ENCODE measurements at regions not wholly inside any gene's neighbourhood (a gene's known extent, or its start where the extent isn't known, plus 50 kb on each side); places are given as distances from the start of the nearest gene placed in this dataset.
A peak's percentile ranks its signal among the peaks of the same experiment; 100 is the strongest.

DNA sequence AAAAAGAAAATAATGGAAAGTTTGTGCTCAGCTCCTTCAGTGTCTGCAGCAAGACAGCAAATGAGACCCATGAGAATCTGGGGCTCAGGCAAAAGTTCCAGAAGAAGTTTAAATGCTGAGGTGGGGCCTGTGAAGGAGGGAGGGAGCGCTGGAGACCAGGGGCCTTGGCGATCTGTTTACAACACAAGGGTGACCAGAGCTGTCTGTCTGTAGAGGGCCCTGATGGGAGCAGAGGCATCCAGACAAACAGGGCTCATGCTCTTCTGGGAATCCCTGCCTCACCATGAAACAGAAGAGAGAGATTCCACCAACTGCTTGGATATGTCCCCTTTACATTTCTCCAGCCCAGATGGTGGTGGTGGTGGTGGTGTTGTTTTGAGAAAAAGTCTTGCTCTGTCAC, 60.1 kb upstream of the GPCPD1 start:
- POLR2A ChIA-PET, result no interaction called here
- no peaks in the 10 kb centered on the region for H3K36me3 ChIP-seq (ENCODE audit: control insufficient read depth in 4 of 4, insufficient read depth in 4 of 4, low read length in 3 of 4)
- CTCF ChIA-PET, result interaction anchor here (0.6 kb wide), 1 partner anchor 68 kb away, joined by 4 read pairs; no protein-coding TSS in a partner anchor
- DNase-seq, result no peak
- no peaks in the 10 kb centered on the region for H3K9me3 ChIP-seq (ENCODE audit: control extremely low read depth in 1 of 5, control insufficient read depth in 4 of 5, insufficient read depth in 2 of 5, low read depth in 1 of 5, low read length in 4 of 5)
- no peak overlapping the region for H3K27ac ChIP-seq (ENCODE audit: insufficient read depth in 1 of 2, low read depth in 1 of 2, low read length in 2 of 2, poor library complexity in 1 of 2, severe bottlenecking in 2 of 2)
- no peaks in the 10 kb centered on the region for H3K27me3 ChIP-seq (replicated peaks in 2 of 5; ENCODE audit: control insufficient read depth in 4 of 5, insufficient read depth in 5 of 5, low read length in 4 of 5)
- 94% methylated on average over 2 of the region's 2 CpGs for whole genome bisulfite sequencing (ENCODE audit: insufficient coverage)
- H3K4me1 ChIP-seq (ENCODE audit: control extremely low read depth in 1 of 4, control insufficient read depth in 4 of 4, insufficient read depth in 4 of 4, low read length in 3 of 4), result peaks cover 0 to 32% (median 11%) of the 10 kb centered on the region in 4 experiments
- no peak overlapping the region for H3K4me3 ChIP-seq (ENCODE audit: control insufficient read depth in 1 of 7, extremely low read depth in 1 of 7, insufficient read depth in 4 of 7, low read depth in 2 of 7, low read length in 6 of 7)

DNA sequence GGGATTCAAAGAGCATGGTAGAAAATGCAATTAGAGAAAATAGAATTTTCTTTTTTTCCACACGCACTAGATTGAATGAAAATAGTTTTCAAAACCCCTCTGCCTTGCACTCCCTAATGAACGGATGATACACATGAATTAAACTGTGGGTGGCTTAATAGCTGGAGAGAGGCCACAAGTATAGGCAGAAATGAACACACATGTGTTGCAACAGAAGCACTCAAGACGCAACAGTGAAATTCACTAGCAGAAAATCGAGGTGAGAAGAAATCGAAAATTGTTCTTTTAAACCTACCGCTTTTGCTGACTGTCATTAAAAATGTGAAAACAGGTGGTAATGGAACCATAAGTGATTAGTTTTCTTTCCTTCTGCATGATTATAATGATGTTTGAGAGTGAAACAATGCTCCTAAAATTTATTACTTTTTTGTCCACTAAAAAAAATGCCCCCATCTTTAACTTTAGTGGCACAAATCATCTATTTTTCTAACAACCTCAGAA, 59.3 kb upstream of the GPCPD1 start:
- Histone ChIP-seq H3K9me3 (ENCODE audit: control extremely low read depth in 1 of 5, control insufficient read depth in 4 of 5, insufficient read depth in 2 of 5, low read depth in 1 of 5, low read length in 4 of 5) (no peaks in the 10 kb centered on the region), H3K4me1 (ENCODE audit: control extremely low read depth in 1 of 4, control insufficient read depth in 4 of 4, insufficient read depth in 4 of 4, low read length in 3 of 4) (peaks cover 0 to 24% (median 10%) of the 10 kb centered on the region in 4 experiments), H3K27ac (ENCODE audit: insufficient read depth in 1 of 2, low read depth in 1 of 2, low read length in 2 of 2, poor library complexity in 1 of 2, severe bottlenecking in 2 of 2) (no peak overlapping the region), H3K36me3 (ENCODE audit: control insufficient read depth in 4 of 4, insufficient read depth in 4 of 4, low read length in 3 of 4) (no peaks in the 10 kb centered on the region), H3K27me3 (replicated peaks in 2 of 5; ENCODE audit: control insufficient read depth in 4 of 5, insufficient read depth in 5 of 5, low read length in 4 of 5) (no peaks in the 10 kb centered on the region), H3K4me3 (ENCODE audit: control insufficient read depth in 1 of 7, extremely low read depth in 1 of 7, insufficient read depth in 4 of 7, low read depth in 2 of 7, low read length in 6 of 7) (no peak overlapping the region)
- CTCF ChIA-PET, result interaction anchor here (0.6 kb wide), 1 partner anchor 69 kb away, joined by 4 read pairs; no protein-coding TSS in a partner anchor
- POLR2A ChIA-PET, result no interaction called here
- 92% methylated on average over 5 of the region's 6 CpGs for WGBS (ENCODE audit: insufficient coverage)
- no peak for DNase-seq

DNA sequence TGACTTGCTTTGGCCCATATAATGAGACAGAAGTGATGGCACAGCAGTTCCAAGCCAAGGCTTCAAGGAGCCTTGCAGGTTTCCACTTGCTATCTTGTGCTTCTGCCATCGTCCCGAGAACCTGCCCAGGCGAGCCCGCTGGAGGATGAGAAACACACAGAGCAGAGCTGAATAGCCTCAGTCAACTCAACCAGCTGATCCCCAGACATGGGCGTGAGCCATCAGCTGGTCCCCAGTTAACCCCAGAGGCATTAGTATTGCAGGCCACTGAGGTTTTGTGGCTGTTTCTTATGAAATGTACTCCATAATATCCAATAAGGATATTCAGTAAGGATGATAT, 57.7 kb upstream of the GPCPD1 start:
- 100% methylated on average over 4 of the region's 5 CpGs for WGBS (ENCODE audit: insufficient coverage)
- ChIA-PET CTCF (no interaction called here), POLR2A (no interaction called here)
- Histone ChIP-seq H3K27me3 (replicated peaks in 2 of 5; ENCODE audit: control insufficient read depth in 4 of 5, insufficient read depth in 5 of 5, low read length in 4 of 5) (no peaks in the 10 kb centered on the region), H3K9me3 (ENCODE audit: control extremely low read depth in 1 of 5, control insufficient read depth in 4 of 5, insufficient read depth in 2 of 5, low read depth in 1 of 5, low read length in 4 of 5) (no peaks in the 10 kb centered on the region), H3K4me1 (ENCODE audit: control extremely low read depth in 1 of 4, control insufficient read depth in 4 of 4, insufficient read depth in 4 of 4, low read length in 3 of 4) (peaks cover 0 to 8% (median 0%) of the 10 kb centered on the region in 4 experiments), H3K36me3 (ENCODE audit: control insufficient read depth in 4 of 4, insufficient read depth in 4 of 4, low read length in 3 of 4) (no peaks in the 10 kb centered on the region), H3K27ac (ENCODE audit: insufficient read depth in 1 of 2, low read depth in 1 of 2, low read length in 2 of 2, poor library complexity in 1 of 2, severe bottlenecking in 2 of 2) (no peak overlapping the region), H3K4me3 (ENCODE audit: control insufficient read depth in 1 of 7, extremely low read depth in 1 of 7, insufficient read depth in 4 of 7, low read depth in 2 of 7, low read length in 6 of 7) (no peak overlapping the region)
- no peak for DNase-seq

DNA sequence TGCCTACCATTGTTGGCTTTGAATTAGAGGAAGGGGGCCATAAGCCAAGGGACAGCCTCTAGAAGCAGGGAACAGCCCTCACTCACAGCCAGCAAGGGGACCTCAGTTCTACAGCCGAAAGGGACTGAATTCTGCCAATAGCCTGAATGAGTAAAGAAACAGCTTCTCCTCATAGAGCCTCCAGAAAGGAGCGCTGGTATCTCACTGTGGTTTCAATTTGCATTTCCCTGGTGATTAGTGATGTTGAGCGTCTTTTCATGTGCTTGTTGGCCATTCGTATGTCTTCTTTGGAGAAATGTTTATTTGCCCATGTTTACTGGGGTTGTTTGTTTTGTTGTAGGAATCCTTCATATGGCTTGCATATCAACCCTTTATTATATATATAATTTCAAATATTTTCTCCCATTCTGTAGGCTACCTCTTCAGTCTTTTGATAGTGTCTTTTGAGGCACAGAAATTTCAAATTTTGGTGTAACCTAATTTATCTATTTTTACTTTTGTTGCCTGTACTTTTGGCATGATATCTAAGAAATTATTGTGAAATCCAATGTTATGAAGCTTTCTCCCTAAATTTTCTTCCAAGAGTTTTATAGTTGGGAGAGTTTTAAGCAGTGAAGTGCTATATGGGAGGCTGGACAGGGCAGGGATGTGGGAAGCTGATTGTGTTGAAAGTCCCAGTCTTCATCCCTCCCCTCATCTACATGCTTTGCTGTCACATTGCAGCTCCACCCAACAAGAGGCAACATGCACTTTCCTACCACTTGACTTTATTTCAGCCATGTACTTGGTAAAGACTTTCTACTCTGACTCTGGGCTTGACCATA, 57.1 kb upstream of the GPCPD1 start:
- H3K9me3 ChIP-seq (ENCODE audit: control extremely low read depth in 1 of 5, control insufficient read depth in 4 of 5, insufficient read depth in 2 of 5, low read depth in 1 of 5, low read length in 4 of 5), result no peaks in the 10 kb centered on the region
- ChIA-PET CTCF (no interaction called here), POLR2A (no interaction called here)
- WGBS (ENCODE audit: insufficient coverage), result 90% methylated on average over 2 of the region's 4 CpGs
- no peak overlapping the region for H3K27ac ChIP-seq (ENCODE audit: insufficient read depth in 1 of 2, low read depth in 1 of 2, low read length in 2 of 2, poor library complexity in 1 of 2, severe bottlenecking in 2 of 2)
- H3K4me3 ChIP-seq (ENCODE audit: control insufficient read depth in 1 of 7, extremely low read depth in 1 of 7, insufficient read depth in 4 of 7, low read depth in 2 of 7, low read length in 6 of 7), result no peak overlapping the region
- no peak for DNase-seq
- H3K36me3 ChIP-seq (ENCODE audit: control insufficient read depth in 4 of 4, insufficient read depth in 4 of 4, low read length in 3 of 4), result no peaks in the 10 kb centered on the region
- H3K27me3 ChIP-seq (replicated peaks in 2 of 5; ENCODE audit: control insufficient read depth in 4 of 5, insufficient read depth in 5 of 5, low read length in 4 of 5), result no peaks in the 10 kb centered on the region
- H3K4me1 ChIP-seq (ENCODE audit: control extremely low read depth in 1 of 4, control insufficient read depth in 4 of 4, insufficient read depth in 4 of 4, low read length in 3 of 4), result peaks cover 0 to 7% (median 0%) of the 10 kb centered on the region in 4 experiments

DNA sequence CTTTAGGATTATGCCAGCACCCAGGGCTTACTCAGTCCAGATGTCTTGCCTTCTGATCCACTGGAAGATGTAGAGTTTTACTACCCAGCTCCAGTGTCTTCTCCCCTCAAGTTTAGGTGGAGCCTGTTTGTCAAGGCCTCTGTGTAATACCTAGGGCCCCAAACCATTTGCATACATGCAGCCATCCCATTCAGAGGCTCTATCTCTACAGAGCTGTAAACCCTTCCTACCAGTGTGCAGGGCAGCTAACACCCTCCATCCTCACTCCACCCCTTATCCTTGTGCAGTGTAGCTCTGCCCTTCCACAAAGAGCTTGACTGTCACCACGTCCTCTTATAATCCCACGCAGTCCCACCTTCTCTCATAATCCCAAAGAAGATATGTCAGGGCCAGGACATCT, 54.6 kb upstream of the GPCPD1 start:
- H3K27ac ChIP-seq (ENCODE audit: insufficient read depth in 1 of 2, low read depth in 1 of 2, low read length in 2 of 2, poor library complexity in 1 of 2, severe bottlenecking in 2 of 2), result no peak overlapping the region
- H3K27me3 ChIP-seq (replicated peaks in 2 of 5; ENCODE audit: control insufficient read depth in 4 of 5, insufficient read depth in 5 of 5, low read length in 4 of 5), result no peaks in the 10 kb centered on the region
- no peak overlapping the region for H3K4me3 ChIP-seq (ENCODE audit: control insufficient read depth in 1 of 7, extremely low read depth in 1 of 7, insufficient read depth in 4 of 7, low read depth in 2 of 7, low read length in 6 of 7)
- peaks cover 0 to 5% (median 0%) of the 10 kb centered on the region in 4 experiments for H3K4me1 ChIP-seq (ENCODE audit: control extremely low read depth in 1 of 4, control insufficient read depth in 4 of 4, insufficient read depth in 4 of 4, low read length in 3 of 4)
- POLR2A ChIA-PET, result no interaction called here
- CTCF ChIA-PET, result no interaction called here
- H3K36me3 ChIP-seq (ENCODE audit: control insufficient read depth in 4 of 4, insufficient read depth in 4 of 4, low read length in 3 of 4), result no peaks in the 10 kb centered on the region
- no peaks in the 10 kb centered on the region for H3K9me3 ChIP-seq (ENCODE audit: control extremely low read depth in 1 of 5, control insufficient read depth in 4 of 5, insufficient read depth in 2 of 5, low read depth in 1 of 5, low read length in 4 of 5)
- DNase-seq, result no peak
- no CpG with 5 or more reads among the region's 2 CpGs for WGBS (ENCODE audit: insufficient coverage)

DNA sequence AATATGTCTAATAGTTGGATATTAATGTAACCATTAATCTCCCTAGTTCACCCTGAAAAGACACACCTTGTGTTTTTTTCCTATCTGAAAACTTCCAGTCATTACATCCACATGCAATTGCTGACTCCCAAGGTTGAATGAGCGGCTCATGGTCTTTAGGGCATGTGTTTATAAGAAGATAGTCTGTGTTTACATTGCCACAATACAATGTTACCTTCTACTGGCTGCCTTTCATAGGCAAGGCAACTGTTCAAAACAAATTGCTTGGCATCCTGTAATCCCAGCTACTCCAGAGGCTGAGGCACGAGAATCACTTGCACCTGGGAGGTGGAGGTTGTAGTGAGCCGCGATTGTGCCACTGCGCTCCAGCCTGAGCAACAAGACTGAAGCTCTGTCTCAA, 52.6 kb upstream of the GPCPD1 start:
- ChIA-PET POLR2A (no interaction called here), CTCF (no interaction called here)
- DNase-seq, result no peak
- Histone ChIP-seq H3K9me3 (ENCODE audit: control extremely low read depth in 1 of 5, control insufficient read depth in 4 of 5, insufficient read depth in 2 of 5, low read depth in 1 of 5, low read length in 4 of 5) (no peaks in the 10 kb centered on the region), H3K4me1 (ENCODE audit: control extremely low read depth in 1 of 4, control insufficient read depth in 4 of 4, insufficient read depth in 4 of 4, low read length in 3 of 4) (peaks cover 0 to 20% (median 13%) of the 10 kb centered on the region in 4 experiments), H3K4me3 (ENCODE audit: control insufficient read depth in 1 of 7, extremely low read depth in 1 of 7, insufficient read depth in 4 of 7, low read depth in 2 of 7, low read length in 6 of 7) (no peak overlapping the region), H3K27ac (ENCODE audit: insufficient read depth in 1 of 2, low read depth in 1 of 2, low read length in 2 of 2, poor library complexity in 1 of 2, severe bottlenecking in 2 of 2) (no peak overlapping the region), H3K36me3 (ENCODE audit: control insufficient read depth in 4 of 4, insufficient read depth in 4 of 4, low read length in 3 of 4) (no peaks in the 10 kb centered on the region), H3K27me3 (replicated peaks in 2 of 5; ENCODE audit: control insufficient read depth in 4 of 5, insufficient read depth in 5 of 5, low read length in 4 of 5) (no peaks in the 10 kb centered on the region)
- no CpG with 5 or more reads among the region's 5 CpGs for WGBS (ENCODE audit: insufficient coverage)

DNA sequence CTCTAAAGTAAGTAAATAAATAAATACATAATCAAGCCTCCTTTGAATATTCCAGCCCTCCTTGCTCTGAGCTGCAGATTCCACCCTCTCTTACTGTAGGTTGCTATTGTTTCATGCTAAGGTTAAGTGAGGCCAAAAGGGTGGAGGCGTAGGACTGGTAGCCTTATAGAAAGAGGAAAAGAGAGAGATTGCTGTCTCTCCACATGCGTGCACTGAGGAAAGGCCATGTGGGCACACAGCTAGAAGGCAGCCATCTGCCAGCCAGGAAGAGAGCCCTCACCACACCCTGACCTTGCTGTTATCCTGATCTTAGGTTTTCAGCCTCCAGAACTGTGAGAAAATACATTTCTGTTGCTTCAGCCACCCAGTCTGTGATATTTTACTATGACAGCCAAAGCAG, 52.0 kb upstream of the GPCPD1 start:
- POLR2A ChIA-PET, result no interaction called here
- CTCF ChIA-PET, result no interaction called here
- H3K36me3 ChIP-seq (ENCODE audit: control insufficient read depth in 4 of 4, insufficient read depth in 4 of 4, low read length in 3 of 4), result no peaks in the 10 kb centered on the region
- H3K9me3 ChIP-seq (ENCODE audit: control extremely low read depth in 1 of 5, control insufficient read depth in 4 of 5, insufficient read depth in 2 of 5, low read depth in 1 of 5, low read length in 4 of 5), result no peaks in the 10 kb centered on the region
- peak in 1 of 3 donors; percentile 38 for DNase-seq
- H3K27me3 ChIP-seq (replicated peaks in 2 of 5; ENCODE audit: control insufficient read depth in 4 of 5, insufficient read depth in 5 of 5, low read length in 4 of 5), result no peaks in the 10 kb centered on the region
- H3K4me1 ChIP-seq (ENCODE audit: control extremely low read depth in 1 of 4, control insufficient read depth in 4 of 4, insufficient read depth in 4 of 4, low read length in 3 of 4), result peaks cover under 1 to 24% (median 15%) of the 10 kb centered on the region in 4 experiments
- no peak overlapping the region for H3K27ac ChIP-seq (ENCODE audit: insufficient read depth in 1 of 2, low read depth in 1 of 2, low read length in 2 of 2, poor library complexity in 1 of 2, severe bottlenecking in 2 of 2)
- 71% methylated on average over 1 of the region's 2 CpGs for WGBS (ENCODE audit: insufficient coverage)
- no peak overlapping the region for H3K4me3 ChIP-seq (ENCODE audit: control insufficient read depth in 1 of 7, extremely low read depth in 1 of 7, insufficient read depth in 4 of 7, low read depth in 2 of 7, low read length in 6 of 7)

Data from common myeloid progenitor, CD34-positive (primary cell).